ENCODE measurements at regions not wholly inside any gene's neighbourhood (a gene's known extent, or its start where the extent isn't known, plus 50 kb on each side); places are given as distances from the start of the nearest gene placed in this dataset.

GRCh38 chr2:225158360-225158759 lies 116.1 kb upstream of the DOCK10 start:
- Histone ChIP-seq H3F3A (ENCODE audit: insufficient read depth, low read depth) (no peaks in the 10 kb centered on the region), H2AFZ (no peak overlapping the region), H3K27me3 (ENCODE audit: insufficient read depth, low read depth) (no peaks in the 10 kb centered on the region), H3K4me1 (replicated peaks; ENCODE audit: insufficient read depth) (no peaks in the 10 kb centered on the region), H3K27ac (no peak overlapping the region), H3K4me2 (no peak overlapping the region), H3K36me3 (ENCODE audit: low read depth) (no peaks in the 10 kb centered on the region), H3K4me3 (no peak overlapping the region), H3K79me2 (ENCODE audit: low read depth) (no peaks in the 10 kb centered on the region), H3K9me3 (ENCODE audit: insufficient read depth, low read depth) (no peaks in the 10 kb centered on the region), H3K9me2 (ENCODE audit: insufficient read depth) (no peaks in the 10 kb centered on the region), H4K20me1 (ENCODE audit: insufficient read depth) (no peaks in the 10 kb centered on the region)
- intact Hi-C loops (cut with micrococcal nuclease; ENCODE audit: unreplicated experiment) = loop anchor here (2.0 kb wide), 1 partner anchor 72 kb away; no protein-coding TSS in a partner anchor
- DNase-seq = no peak
- ChIA-PET POLR2A (ENCODE audit: unreplicated experiment) (no interaction called here), CTCF (no interaction called here)
- no TSS peak for BruUV-seq (replicated peaks)
- TF ChIP-seq EZH2 (IDR thresholded peaks at IDR 0.05; ENCODE audit: low read depth) = no peak
- no peak for TF ChIP-seq CTCF (conservative IDR thresholded peaks at IDR 0.05)

- ChIA-PET POLR2A (ENCODE audit: unreplicated experiment) (no interaction called here), CTCF (no interaction called here)
- no peaks in the 10 kb centered on the region for H3K36me3 ChIP-seq (ENCODE audit: low read depth)
- no peaks in the 10 kb centered on the region for H3K9me2 ChIP-seq (ENCODE audit: insufficient read depth)
- H3K4me3 ChIP-seq = no peak overlapping the region
- intact Hi-C loops (cut with micrococcal nuclease; ENCODE audit: unreplicated experiment) = no loop called here
- H3K4me1 ChIP-seq (replicated peaks; ENCODE audit: insufficient read depth) = no peaks in the 10 kb centered on the region
- no peaks in the 10 kb centered on the region for H3K9me3 ChIP-seq (ENCODE audit: insufficient read depth, low read depth)
- H3K27ac ChIP-seq = no peak overlapping the region
- TF ChIP-seq CTCF (conservative IDR thresholded peaks at IDR 0.05) (no peak), EZH2 (IDR thresholded peaks at IDR 0.05; ENCODE audit: low read depth) (no peak)
- no peak for DNase-seq
- BruUV-seq (replicated peaks) = no TSS peak
- H3K79me2 ChIP-seq (ENCODE audit: low read depth) = no peaks in the 10 kb centered on the region
- no peaks in the 10 kb centered on the region for H4K20me1 ChIP-seq (ENCODE audit: insufficient read depth)
- H3K27me3 ChIP-seq (ENCODE audit: insufficient read depth, low read depth) = no peaks in the 10 kb centered on the region
- H3F3A ChIP-seq (ENCODE audit: insufficient read depth, low read depth) = no peaks in the 10 kb centered on the region
- H3K4me2 ChIP-seq = no peak overlapping the region
- H2AFZ ChIP-seq = no peak overlapping the region
Measured at GRCh38 chr2:225156853-225157451, 114.7 kb upstream of the DOCK10 start.

- Histone ChIP-seq H3K9me2 (ENCODE audit: insufficient read depth) (no peaks in the 10 kb centered on the region), H3K27ac (no peak overlapping the region), H2AFZ (no peak overlapping the region), H3K4me3 (no peak overlapping the region), H3K9me3 (ENCODE audit: insufficient read depth, low read depth) (no peaks in the 10 kb centered on the region), H3K4me1 (replicated peaks; ENCODE audit: insufficient read depth) (no peaks in the 10 kb centered on the region), H3F3A (ENCODE audit: insufficient read depth, low read depth) (no peaks in the 10 kb centered on the region), H4K20me1 (ENCODE audit: insufficient read depth) (no peaks in the 10 kb centered on the region), H3K79me2 (ENCODE audit: low read depth) (no peaks in the 10 kb centered on the region), H3K36me3 (ENCODE audit: low read depth) (no peaks in the 10 kb centered on the region), H3K27me3 (ENCODE audit: insufficient read depth, low read depth) (no peaks in the 10 kb centered on the region), H3K4me2 (no peak overlapping the region)
- ChIA-PET POLR2A (ENCODE audit: unreplicated experiment) (no interaction called here), CTCF (no interaction called here)
- DNase-seq = no peak
- BruUV-seq (replicated peaks) = no TSS peak
- intact Hi-C loops (cut with micrococcal nuclease; ENCODE audit: unreplicated experiment) = no loop called here
- TF ChIP-seq CTCF (conservative IDR thresholded peaks at IDR 0.05) = no peak
Measured at GRCh38 chr2:225140723-225141122, 98.5 kb upstream of the DOCK10 start.
